ENCODE measurements at regions not wholly inside any gene's neighbourhood (a gene's known extent, or its start where the extent isn't known, plus 50 kb on each side); places are given as distances from the start of the nearest gene placed in this dataset.

- ATAC-seq (ENCODE audit: low read depth in 2 of 2) (no peak), DNase-seq (no peak)
- Mint-ChIP-seq H3K9me3 (peaks cover 0 to 17% (median 9%) of the 10 kb centered on the region in 7 donors), H3K4me3 (no peak overlapping the region), H3K27ac (peak overlapping the region in 1 of 6 donors; percentile 29), H3K4me1 (no peaks in the 10 kb centered on the region), H3K36me3 (no peaks in the 10 kb centered on the region), H3K27me3 (no peaks in the 10 kb centered on the region)
Observed at GRCh38 chr2:14735696-14736095, 103.2 kb downstream of the LRATD1 start.

- no peak overlapping the region for H3K4me3 Mint-ChIP-seq
- H3K4me1 Mint-ChIP-seq: no peaks in the 10 kb centered on the region
- no peaks in the 10 kb centered on the region for H3K27me3 Mint-ChIP-seq
- DNase-seq (no peak), ATAC-seq (ENCODE audit: low read depth in 2 of 2) (no peak)
- no peak overlapping the region for H3K27ac Mint-ChIP-seq
- H3K36me3 Mint-ChIP-seq: no peaks in the 10 kb centered on the region
- H3K9me3 Mint-ChIP-seq: peaks cover 0 to 17% (median 7%) of the 10 kb centered on the region in 7 donors
Observed at GRCh38 chr2:14737201-14737600, 104.7 kb downstream of the LRATD1 start.

GRCh38 chr2:14743861-14744260 lies 111.3 kb downstream of the LRATD1 start:
- no peaks in the 10 kb centered on the region for H3K4me1 Mint-ChIP-seq
- no peak for ATAC-seq (ENCODE audit: low read depth in 2 of 2)
- no peak overlapping the region for H3K4me3 Mint-ChIP-seq
- H3K36me3 Mint-ChIP-seq: no peaks in the 10 kb centered on the region
- H3K27ac Mint-ChIP-seq: no peak overlapping the region
- no peaks in the 10 kb centered on the region for H3K27me3 Mint-ChIP-seq
- peaks cover 0 to 5% (median 0%) of the 10 kb centered on the region in 7 donors for H3K9me3 Mint-ChIP-seq
- no peak for DNase-seq

GRCh38 chr2:14745288-14746076 lies 113.0 kb downstream of the LRATD1 start:
- Mint-ChIP-seq H3K4me3 (no peak overlapping the region), H3K9me3 (peaks cover 0 to 7% (median 0%) of the 10 kb centered on the region in 7 donors), H3K4me1 (no peaks in the 10 kb centered on the region), H3K27ac (no peak overlapping the region), H3K27me3 (no peaks in the 10 kb centered on the region), H3K36me3 (no peaks in the 10 kb centered on the region)
- no peak for DNase-seq
- no peak for ATAC-seq (ENCODE audit: low read depth in 2 of 2)

GRCh38 chr2:14746133-14746532 lies 113.6 kb downstream of the LRATD1 start:
- ATAC-seq (ENCODE audit: low read depth in 2 of 2): no peak
- H3K36me3 Mint-ChIP-seq: no peaks in the 10 kb centered on the region
- H3K27ac Mint-ChIP-seq: no peak overlapping the region
- H3K4me3 Mint-ChIP-seq: no peak overlapping the region
- DNase-seq: no peak
- H3K27me3 Mint-ChIP-seq: no peaks in the 10 kb centered on the region
- H3K9me3 Mint-ChIP-seq: peaks cover 0 to 7% (median 0%) of the 10 kb centered on the region in 7 donors
- H3K4me1 Mint-ChIP-seq: no peaks in the 10 kb centered on the region

GRCh38 chr2:14747447-14747846 lies 114.9 kb downstream of the LRATD1 start:
- ATAC-seq (ENCODE audit: low read depth in 2 of 2): no peak

GRCh38 chr2:14749884-14750283 lies 117.4 kb downstream of the LRATD1 start:
- H3K9me3 Mint-ChIP-seq: peaks cover 0 to 7% (median 0%) of the 10 kb centered on the region in 7 donors
- no peaks in the 10 kb centered on the region for H3K27me3 Mint-ChIP-seq
- no peak overlapping the region for H3K4me3 Mint-ChIP-seq
- H3K4me1 Mint-ChIP-seq: no peaks in the 10 kb centered on the region
- ATAC-seq (ENCODE audit: low read depth in 2 of 2): no peak
- DNase-seq: no peak
- no peak overlapping the region for H3K27ac Mint-ChIP-seq
- no peaks in the 10 kb centered on the region for H3K36me3 Mint-ChIP-seq

More at GRCh38 chr2:14747447-14747846, 114.9 kb downstream of the LRATD1 start:
- Mint-ChIP-seq H3K27me3 (no peaks in the 10 kb centered on the region), H3K36me3 (no peaks in the 10 kb centered on the region), H3K4me1 (no peaks in the 10 kb centered on the region), H3K27ac (no peak overlapping the region), H3K4me3 (no peak overlapping the region), H3K9me3 (peaks cover 0 to 7% (median 0%) of the 10 kb centered on the region in 7 donors)
- DNase-seq: no peak

GRCh38 chr2:14750433-14750832 lies 117.9 kb downstream of the LRATD1 start:
- Mint-ChIP-seq H3K4me3 (no peak overlapping the region), H3K9me3 (peaks cover 0 to 7% (median 1%) of the 10 kb centered on the region in 7 donors), H3K27me3 (no peaks in the 10 kb centered on the region), H3K36me3 (no peaks in the 10 kb centered on the region), H3K27ac (no peak overlapping the region), H3K4me1 (no peaks in the 10 kb centered on the region)
- no peak for ATAC-seq (ENCODE audit: low read depth in 2 of 2)
- no peak for DNase-seq

- no peak overlapping the region for H3K4me3 Mint-ChIP-seq
- H3K27me3 Mint-ChIP-seq: no peaks in the 10 kb centered on the region
- ATAC-seq (ENCODE audit: low read depth in 2 of 2) (no peak), DNase-seq (no peak)
- H3K4me1 Mint-ChIP-seq: no peaks in the 10 kb centered on the region
- no peak overlapping the region for H3K27ac Mint-ChIP-seq
- no peaks in the 10 kb centered on the region for H3K36me3 Mint-ChIP-seq
- peaks cover 0 to 7% (median 1%) of the 10 kb centered on the region in 7 donors for H3K9me3 Mint-ChIP-seq
Observed at GRCh38 chr2:14751581-14751980, 119.1 kb downstream of the LRATD1 start.

GRCh38 chr2:14752295-14752694 lies 119.8 kb downstream of the LRATD1 start:
- no peaks in the 10 kb centered on the region for H3K4me1 Mint-ChIP-seq
- no peak overlapping the region for H3K27ac Mint-ChIP-seq
- H3K36me3 Mint-ChIP-seq: no peaks in the 10 kb centered on the region
- H3K9me3 Mint-ChIP-seq: peaks cover 0 to 7% (median 1%) of the 10 kb centered on the region in 7 donors
- H3K4me3 Mint-ChIP-seq: no peak overlapping the region
- ATAC-seq (ENCODE audit: low read depth in 2 of 2) (no peak), DNase-seq (no peak)
- no peaks in the 10 kb centered on the region for H3K27me3 Mint-ChIP-seq

- no peaks in the 10 kb centered on the region for H3K27me3 Mint-ChIP-seq
- H3K4me1 Mint-ChIP-seq: no peaks in the 10 kb centered on the region
- no peak for DNase-seq
- no peak for ATAC-seq (ENCODE audit: low read depth in 2 of 2)
- no peaks in the 10 kb centered on the region for H3K36me3 Mint-ChIP-seq
- H3K4me3 Mint-ChIP-seq: no peak overlapping the region
- H3K27ac Mint-ChIP-seq: no peak overlapping the region
- peaks cover 0 to 3% (median 0%) of the 10 kb centered on the region in 7 donors for H3K9me3 Mint-ChIP-seq
Observed at GRCh38 chr2:14756122-14756541, 123.6 kb downstream of the LRATD1 start.

- H3K4me3 Mint-ChIP-seq: no peak overlapping the region
- ATAC-seq (ENCODE audit: low read depth in 2 of 2): no peak
- no peaks in the 10 kb centered on the region for H3K36me3 Mint-ChIP-seq
- H3K27me3 Mint-ChIP-seq: no peaks in the 10 kb centered on the region
- peaks cover 0 to 3% (median 0%) of the 10 kb centered on the region in 7 donors for H3K9me3 Mint-ChIP-seq
- DNase-seq: no peak
- no peaks in the 10 kb centered on the region for H3K4me1 Mint-ChIP-seq
- H3K27ac Mint-ChIP-seq: no peak overlapping the region
Observed at GRCh38 chr2:14756981-14757657, 124.6 kb downstream of the LRATD1 start.

- H3K36me3 Mint-ChIP-seq: no peaks in the 10 kb centered on the region
- no peak overlapping the region for H3K27ac Mint-ChIP-seq
- no peak for ATAC-seq (ENCODE audit: low read depth in 2 of 2)
- DNase-seq: no peak
- no peaks in the 10 kb centered on the region for H3K4me1 Mint-ChIP-seq
- peaks cover 0 to 6% (median 2%) of the 10 kb centered on the region in 7 donors for H3K9me3 Mint-ChIP-seq
- no peaks in the 10 kb centered on the region for H3K27me3 Mint-ChIP-seq
- H3K4me3 Mint-ChIP-seq: no peak overlapping the region
Observed at GRCh38 chr2:14759082-14759481, 126.6 kb downstream of the LRATD1 start.

GRCh38 chr2:14760169-14760568 lies 127.7 kb downstream of the LRATD1 start:
- Mint-ChIP-seq H3K9me3 (peaks cover 0 to 6% (median 1%) of the 10 kb centered on the region in 7 donors), H3K4me3 (peak overlapping the region in 1 of 8 donors; percentile 48), H3K27ac (no peak overlapping the region), H3K4me1 (no peaks in the 10 kb centered on the region), H3K27me3 (no peaks in the 10 kb centered on the region), H3K36me3 (no peaks in the 10 kb centered on the region)
- ATAC-seq (ENCODE audit: low read depth in 2 of 2) (no peak), DNase-seq (no peak)
